HG02970 (cell line): ENCODE measurements at regions not wholly inside any gene's neighbourhood (a gene's known extent, or its start where the extent isn't known, plus 50 kb on each side); places are given as distances from the start of the nearest gene placed in this dataset.

Experiments used
- ATAC-seq: cut with Tn5 transposase; IDR thresholded peaks from one replicate; pipeline ENCODE4 v1.9.1; 2021; ENCODE audit warnings: mild to moderate bottlenecking, moderate library complexity, moderate number of reproducible peaks; ENCODE audit not compliant: unreplicated experiment, low FRiP score

GRCh38 chr12:28909291-28909690 lies 239.8 kb upstream of the FAR2 start:
- no peak for ATAC-seq

GRCh38 chr12:28925719-28926376 lies 223.2 kb upstream of the FAR2 start:
- ATAC-seq, result no peak

GRCh38 chr12:28930704-28931103 lies 218.4 kb upstream of the FAR2 start:
- no peak for ATAC-seq

GRCh38 chr12:28933176-28933575 lies 215.9 kb upstream of the FAR2 start:
- no peak for ATAC-seq

- no peak for ATAC-seq
These were observed 215.1 kb upstream of the FAR2 start for GRCh38 chr12:28933864-28934527.

- no peak for ATAC-seq
These were observed 212.9 kb upstream of the FAR2 start for GRCh38 chr12:28936221-28936620.

- ATAC-seq, result no peak
These were observed 212.4 kb upstream of the FAR2 start for GRCh38 chr12:28936711-28937110.

- ATAC-seq, result no peak
These were observed 211.9 kb upstream of the FAR2 start for GRCh38 chr12:28937196-28937595.

- ATAC-seq, result no peak
These were observed 211.0 kb upstream of the FAR2 start for GRCh38 chr12:28938056-28938455.

- no peak for ATAC-seq
These were observed 210.4 kb upstream of the FAR2 start for GRCh38 chr12:28938581-28939235.

- ATAC-seq, result no peak
These were observed 209.7 kb upstream of the FAR2 start for GRCh38 chr12:28939427-28939826.

- ATAC-seq, result no peak
These were observed 207.8 kb upstream of the FAR2 start for GRCh38 chr12:28941248-28941647.

- ATAC-seq, result no peak
These were observed 202.7 kb upstream of the FAR2 start for GRCh38 chr12:28946361-28946760.

GRCh38 chr12:28948685-28949084 lies 200.4 kb upstream of the FAR2 start:
- no peak for ATAC-seq

- ATAC-seq, result no peak
These were observed 199.9 kb upstream of the FAR2 start for GRCh38 chr12:28949184-28949583.

GRCh38 chr12:28950049-28950448 lies 199.0 kb upstream of the FAR2 start:
- ATAC-seq, result no peak

- ATAC-seq, result no peak
These were observed 197.1 kb upstream of the FAR2 start for GRCh38 chr12:28951935-28952334.

GRCh38 chr12:28954333-28954732 lies 194.7 kb upstream of the FAR2 start:
- ATAC-seq, result no peak

GRCh38 chr12:28955491-28955890 lies 193.6 kb upstream of the FAR2 start:
- ATAC-seq, result no peak

GRCh38 chr12:28955931-28956330 lies 193.1 kb upstream of the FAR2 start:
- no peak for ATAC-seq

GRCh38 chr12:28958553-28959195 lies 190.4 kb upstream of the FAR2 start:
- ATAC-seq, result no peak
